Loucy (cell line): ENCODE measurements at regions not wholly inside any gene's neighbourhood (a gene's known extent, or its start where the extent isn't known, plus 50 kb on each side); places are given as distances from the start of the nearest gene placed in this dataset.

Experiments used
- H2AFZ ChIP-seq: fragments of 200-600 bp; sonication (generic); 2 replicates; pipeline ENCODE4 v1.6.0; 2016; ENCODE audit warnings: antibody characterized with exemption, mild to moderate bottlenecking, low read length, moderate library complexity
- H3F3A ChIP-seq: fragments of 200-600 bp; 2 replicates; pipeline ENCODE4 v1.6.0; 2016; ENCODE audit warnings: antibody characterized with exemption, low read depth, mild to moderate bottlenecking
- H3K27me3 ChIP-seq: fragments of 200-600 bp; sonication (generic); 2 replicates; pipeline ENCODE4 v1.6.1; 2014; ENCODE audit warnings: low read length, mild to moderate bottlenecking; ENCODE audit not compliant: insufficient read depth, poor library complexity, severe bottlenecking
- H3K36me3 ChIP-seq: fragments of 200-600 bp; sonication (generic); 2 replicates; pipeline ENCODE4 v1.6.1; 2016; ENCODE audit warnings: low read length; ENCODE audit not compliant: insufficient read depth
- H3K4me1 ChIP-seq: fragments of 200-600 bp; sonication (generic); 2 replicates; pipeline ENCODE4 v1.5.1; 2014; ENCODE audit warnings: low read length, mild to moderate bottlenecking; ENCODE audit not compliant: insufficient read depth, poor library complexity, severe bottlenecking
- H3K4me2 ChIP-seq: fragments of 200-600 bp; sonication (generic); 2 replicates; pipeline ENCODE4 v1.6.0; 2014; ENCODE audit warnings: antibody characterized with exemption, low read length, low read depth, mild to moderate bottlenecking; ENCODE audit not compliant: poor library complexity, severe bottlenecking
- H3K4me3 ChIP-seq: fragments of 200-600 bp; sonication (generic); 2 replicates; pipeline ENCODE4 v1.5.1; 2014; ENCODE audit warnings: low read length, mild to moderate bottlenecking, mixed read lengths; ENCODE audit not compliant: poor library complexity, severe bottlenecking
- H3K79me2 ChIP-seq: fragments of 200-600 bp; sonication (generic); 2 replicates; pipeline ENCODE4 v1.6.1; 2014; ENCODE audit warnings: low read length; ENCODE audit not compliant: insufficient read depth
- H3K9ac ChIP-seq: fragments of 200-600 bp; sonication (generic); 2 replicates; pipeline ENCODE4 v1.6.0; 2014; ENCODE audit warnings: mild to moderate bottlenecking, low read depth, low read length, moderate library complexity; ENCODE audit not compliant: poor library complexity, severe bottlenecking
- H3K9me2 ChIP-seq: fragments of 200-600 bp; sonication (generic); replicated peaks from 2 replicates; pipeline ENCODE4 v1.6.1; 2016; ENCODE audit warnings: low read depth, low read length, mixed read lengths
- H3K9me3 ChIP-seq: fragments of 200-600 bp; sonication (generic); 2 replicates; pipeline ENCODE4 v1.6.1; 2014; ENCODE audit warnings: mild to moderate bottlenecking, antibody characterized with exemption, low read length, low read depth; ENCODE audit not compliant: insufficient read depth
- H4K20me1 ChIP-seq: fragments of 200-600 bp; sonication (generic); 2 replicates; pipeline ENCODE4 v1.6.0; 2014; ENCODE audit warnings: antibody characterized with exemption, low read length, mild to moderate bottlenecking; ENCODE audit not compliant: insufficient read depth, poor library complexity, severe bottlenecking
- EZH2phosphoT487 ChIP-seq: fragments of 200-600 bp; IDR thresholded peaks from 2 replicates; pipeline ENCODE4 v1.6.1; 2018; ENCODE audit warnings: antibody characterized with exemption, mild to moderate bottlenecking, moderate library complexity, borderline replicate concordance
- TF ChIP-seq, protein P1 (sequence below): fragments of 200-600 bp; sonication (generic); conservative IDR thresholded peaks from 2 replicates; pipeline ENCODE4 v1.5.1; 2014; ENCODE audit warnings: mild to moderate bottlenecking, antibody characterized with exemption, low read length

DNA sequence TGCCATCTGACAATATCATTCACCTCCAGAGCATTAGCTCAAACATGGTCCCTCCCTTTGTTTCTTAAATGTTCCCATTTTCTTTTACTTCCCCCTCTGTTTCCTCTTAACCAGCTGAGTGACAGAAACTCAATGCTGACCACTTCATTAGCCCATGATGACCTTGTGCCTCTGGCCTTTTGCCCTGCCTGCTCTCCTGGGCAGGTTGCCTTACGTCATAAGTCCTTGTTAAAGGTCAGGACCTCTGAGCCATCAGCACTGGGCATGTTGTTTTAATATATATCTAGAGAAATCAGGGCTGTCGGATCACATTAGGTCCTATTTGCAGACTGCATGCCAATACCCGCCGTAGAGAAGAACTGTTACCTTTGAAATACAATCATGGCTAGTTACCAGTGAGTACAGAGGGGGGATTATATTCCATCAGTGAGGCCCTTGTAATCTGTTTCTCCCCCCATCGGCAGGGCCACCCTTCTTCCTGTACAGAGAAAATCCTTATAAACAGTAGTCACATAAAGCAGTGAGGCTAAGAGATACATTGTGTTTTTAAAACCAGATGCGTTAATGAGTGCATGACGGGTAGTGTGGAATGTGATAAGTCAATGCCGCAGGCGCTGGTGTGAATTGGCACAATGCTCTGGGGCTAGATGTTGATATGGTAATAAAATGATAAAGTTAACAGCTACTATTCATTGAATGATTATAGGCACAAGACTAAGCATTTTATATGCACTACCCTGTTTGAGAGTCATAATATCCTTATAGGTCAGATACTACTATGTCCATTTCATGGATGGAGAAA is 94.3 kb upstream of the ZFHX3 start:
- no peaks in the 10 kb centered on the region for H3K9me2 ChIP-seq
- TF ChIP-seq EZH2phosphoT487 = no peak
- no peaks in the 10 kb centered on the region for H3K27me3 ChIP-seq
- H2AFZ ChIP-seq = no peak overlapping the region
- H3K4me3 ChIP-seq = no peak overlapping the region
- no peaks in the 10 kb centered on the region for H3F3A ChIP-seq
- no peak overlapping the region for H3K9ac ChIP-seq
- no peaks in the 10 kb centered on the region for H3K79me2 ChIP-seq
- no peaks in the 10 kb centered on the region for H4K20me1 ChIP-seq
- H3K9me3 ChIP-seq = no peaks in the 10 kb centered on the region
- peaks cover 6% of the 10 kb centered on the region for H3K4me1 ChIP-seq
- H3K4me2 ChIP-seq = no peak overlapping the region
- no peaks in the 10 kb centered on the region for H3K36me3 ChIP-seq

DNA sequence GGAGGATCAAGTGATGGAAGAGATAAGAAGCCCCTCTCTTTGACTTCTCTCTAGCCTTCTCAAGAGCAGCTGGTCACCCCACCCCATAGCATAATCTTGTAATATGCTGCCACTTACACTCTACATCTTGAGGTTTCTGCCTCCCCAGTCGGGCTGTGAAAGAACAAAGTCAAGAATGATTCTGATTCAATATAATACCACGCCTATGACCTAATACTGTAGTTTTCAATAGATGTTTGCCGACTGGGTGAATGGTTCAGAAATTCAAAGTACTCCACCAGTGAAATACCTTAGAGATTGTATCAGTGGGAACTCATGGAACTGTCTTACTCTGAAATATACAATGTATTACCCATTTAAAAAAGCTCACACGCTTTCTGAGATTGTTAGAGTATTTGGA is 93.0 kb upstream of the ZFHX3 start:
- Histone ChIP-seq H4K20me1 (no peaks in the 10 kb centered on the region), H3K27me3 (no peaks in the 10 kb centered on the region), H3K79me2 (no peaks in the 10 kb centered on the region), H3K4me3 (no peak overlapping the region), H3K9me3 (no peaks in the 10 kb centered on the region), H3K4me2 (no peak overlapping the region), H3K9me2 (no peaks in the 10 kb centered on the region), H3K4me1 (peaks cover 13% of the 10 kb centered on the region), H3F3A (no peaks in the 10 kb centered on the region), H3K36me3 (no peaks in the 10 kb centered on the region), H3K9ac (no peak overlapping the region), H2AFZ (no peak overlapping the region)
- TF ChIP-seq, protein P1, sequence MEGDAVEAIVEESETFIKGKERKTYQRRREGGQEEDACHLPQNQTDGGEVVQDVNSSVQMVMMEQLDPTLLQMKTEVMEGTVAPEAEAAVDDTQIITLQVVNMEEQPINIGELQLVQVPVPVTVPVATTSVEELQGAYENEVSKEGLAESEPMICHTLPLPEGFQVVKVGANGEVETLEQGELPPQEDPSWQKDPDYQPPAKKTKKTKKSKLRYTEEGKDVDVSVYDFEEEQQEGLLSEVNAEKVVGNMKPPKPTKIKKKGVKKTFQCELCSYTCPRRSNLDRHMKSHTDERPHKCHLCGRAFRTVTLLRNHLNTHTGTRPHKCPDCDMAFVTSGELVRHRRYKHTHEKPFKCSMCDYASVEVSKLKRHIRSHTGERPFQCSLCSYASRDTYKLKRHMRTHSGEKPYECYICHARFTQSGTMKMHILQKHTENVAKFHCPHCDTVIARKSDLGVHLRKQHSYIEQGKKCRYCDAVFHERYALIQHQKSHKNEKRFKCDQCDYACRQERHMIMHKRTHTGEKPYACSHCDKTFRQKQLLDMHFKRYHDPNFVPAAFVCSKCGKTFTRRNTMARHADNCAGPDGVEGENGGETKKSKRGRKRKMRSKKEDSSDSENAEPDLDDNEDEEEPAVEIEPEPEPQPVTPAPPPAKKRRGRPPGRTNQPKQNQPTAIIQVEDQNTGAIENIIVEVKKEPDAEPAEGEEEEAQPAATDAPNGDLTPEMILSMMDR = no peak
- no peak for TF ChIP-seq EZH2phosphoT487

DNA sequence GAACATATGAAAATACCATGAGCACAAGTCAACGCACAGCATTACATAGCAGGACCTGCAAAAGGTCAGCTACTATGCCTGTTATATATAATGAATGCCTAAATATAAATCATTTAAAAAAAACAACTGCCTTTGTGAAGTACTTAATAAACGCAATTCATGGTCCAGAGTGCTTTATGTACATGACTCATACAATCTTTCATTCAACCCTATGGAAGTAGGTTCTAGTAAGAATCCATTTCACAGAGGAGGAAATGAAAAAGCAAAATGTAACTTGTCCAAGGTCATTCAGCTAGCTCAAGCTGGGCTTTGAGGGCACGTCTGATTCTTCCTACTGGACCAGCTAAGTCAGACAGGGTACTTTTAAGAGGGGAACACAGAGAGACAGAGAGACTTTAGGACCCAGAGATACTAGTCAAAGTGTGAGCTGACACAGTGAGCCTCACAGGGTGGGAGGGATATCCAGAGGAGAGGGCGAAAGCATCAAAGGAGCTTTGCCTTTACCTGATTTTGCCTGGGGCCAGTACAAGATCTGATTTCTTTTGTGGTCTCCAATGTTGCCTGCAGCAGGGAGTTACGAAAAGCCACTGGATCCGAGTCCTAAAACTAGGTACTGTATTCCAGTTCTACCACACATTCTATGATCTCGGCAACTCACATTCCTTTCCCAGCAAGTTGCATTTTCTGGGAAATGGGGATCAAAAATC is 83.4 kb upstream of the ZFHX3 start:
- H3K9me2 ChIP-seq = no peaks in the 10 kb centered on the region
- no peak overlapping the region for H3K9ac ChIP-seq
- H3K4me1 ChIP-seq = no peaks in the 10 kb centered on the region
- H3K36me3 ChIP-seq = no peaks in the 10 kb centered on the region
- no peaks in the 10 kb centered on the region for H3F3A ChIP-seq
- H4K20me1 ChIP-seq = no peaks in the 10 kb centered on the region
- H3K79me2 ChIP-seq = no peaks in the 10 kb centered on the region
- no peak overlapping the region for H2AFZ ChIP-seq
- no peak overlapping the region for H3K4me2 ChIP-seq
- no peak for TF ChIP-seq EZH2phosphoT487
- TF ChIP-seq, protein P1 = no peak
- no peaks in the 10 kb centered on the region for H3K9me3 ChIP-seq
- H3K27me3 ChIP-seq = no peaks in the 10 kb centered on the region
- H3K4me3 ChIP-seq = no peak overlapping the region
